SU-DHL-6 (cell line): ENCODE measurements at regions not wholly inside any gene's neighbourhood (a gene's known extent, or its start where the extent isn't known, plus 50 kb on each side); places are given as distances from the start of the nearest gene placed in this dataset.

Experiments
- EZH2phosphoT487 ChIP-seq: fragments of 200-600 bp; sonication (generic), shearing (Covaris generic); conservative IDR thresholded peaks from 2 replicates; pipeline ENCODE4 v1.6.1; 2018; ENCODE audit warnings: mild to moderate bottlenecking, antibody characterized with exemption, low read length, moderate library complexity, mixed read lengths
- TF ChIP-seq, protein P1 (sequence below): fragments of 200-600 bp; sonication (generic); IDR thresholded peaks from one replicate; pipeline ENCODE4 v1.5.1; 2017; ENCODE audit warnings: antibody characterized with exemption, mild to moderate bottlenecking, low read length, moderate library complexity; ENCODE audit not compliant: insufficient read depth, poor library complexity, severe bottlenecking

DNA sequence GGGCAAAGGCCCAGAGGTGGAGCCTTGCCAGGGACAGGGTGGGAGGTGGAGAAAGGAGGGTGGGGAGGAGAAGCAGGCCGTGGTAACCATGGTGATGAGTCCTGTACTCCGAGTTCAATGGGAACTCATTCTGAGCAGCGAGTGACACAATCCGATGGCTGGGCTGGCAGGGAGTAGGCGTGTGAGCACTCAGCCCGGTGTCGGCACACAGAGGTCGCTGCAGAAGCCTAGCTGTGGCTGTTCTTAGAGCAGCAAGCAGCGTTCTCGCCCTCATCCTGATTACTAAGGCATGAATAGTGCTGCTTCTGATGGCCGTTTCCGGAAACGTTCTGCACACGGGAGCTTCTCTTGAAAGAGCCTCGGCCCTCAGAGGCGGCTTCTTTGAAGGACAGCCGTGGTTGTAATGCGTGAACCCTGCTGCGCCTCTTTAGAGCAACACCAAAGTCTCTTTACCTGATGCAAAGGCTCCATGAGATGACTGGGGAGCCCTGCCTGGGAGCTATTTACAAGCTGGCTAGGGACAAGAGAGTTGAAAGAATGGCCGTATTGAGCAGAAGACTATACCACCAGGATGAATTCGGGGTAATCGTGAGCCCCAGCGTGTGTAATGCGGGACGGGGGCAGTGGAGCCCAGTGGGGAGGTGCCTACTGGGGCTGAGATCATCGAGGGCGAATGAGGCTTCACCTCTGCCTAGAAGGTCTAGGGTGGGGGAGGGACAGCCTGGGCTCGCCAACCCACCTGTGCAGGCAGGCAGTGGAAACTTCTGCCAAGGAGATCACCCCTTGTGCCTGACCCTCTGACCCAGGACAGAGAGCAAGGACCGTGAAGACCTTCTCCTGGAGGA is 72.8 kb upstream of the PAX7 start:
- TF ChIP-seq, protein P1, sequence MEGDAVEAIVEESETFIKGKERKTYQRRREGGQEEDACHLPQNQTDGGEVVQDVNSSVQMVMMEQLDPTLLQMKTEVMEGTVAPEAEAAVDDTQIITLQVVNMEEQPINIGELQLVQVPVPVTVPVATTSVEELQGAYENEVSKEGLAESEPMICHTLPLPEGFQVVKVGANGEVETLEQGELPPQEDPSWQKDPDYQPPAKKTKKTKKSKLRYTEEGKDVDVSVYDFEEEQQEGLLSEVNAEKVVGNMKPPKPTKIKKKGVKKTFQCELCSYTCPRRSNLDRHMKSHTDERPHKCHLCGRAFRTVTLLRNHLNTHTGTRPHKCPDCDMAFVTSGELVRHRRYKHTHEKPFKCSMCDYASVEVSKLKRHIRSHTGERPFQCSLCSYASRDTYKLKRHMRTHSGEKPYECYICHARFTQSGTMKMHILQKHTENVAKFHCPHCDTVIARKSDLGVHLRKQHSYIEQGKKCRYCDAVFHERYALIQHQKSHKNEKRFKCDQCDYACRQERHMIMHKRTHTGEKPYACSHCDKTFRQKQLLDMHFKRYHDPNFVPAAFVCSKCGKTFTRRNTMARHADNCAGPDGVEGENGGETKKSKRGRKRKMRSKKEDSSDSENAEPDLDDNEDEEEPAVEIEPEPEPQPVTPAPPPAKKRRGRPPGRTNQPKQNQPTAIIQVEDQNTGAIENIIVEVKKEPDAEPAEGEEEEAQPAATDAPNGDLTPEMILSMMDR, result no peak
- no peak for TF ChIP-seq EZH2phosphoT487
